ENCODE measurements at regions not wholly inside any gene's neighbourhood (a gene's known extent, or its start where the extent isn't known, plus 50 kb on each side); places are given as distances from the start of the nearest gene placed in this dataset.

DNA sequence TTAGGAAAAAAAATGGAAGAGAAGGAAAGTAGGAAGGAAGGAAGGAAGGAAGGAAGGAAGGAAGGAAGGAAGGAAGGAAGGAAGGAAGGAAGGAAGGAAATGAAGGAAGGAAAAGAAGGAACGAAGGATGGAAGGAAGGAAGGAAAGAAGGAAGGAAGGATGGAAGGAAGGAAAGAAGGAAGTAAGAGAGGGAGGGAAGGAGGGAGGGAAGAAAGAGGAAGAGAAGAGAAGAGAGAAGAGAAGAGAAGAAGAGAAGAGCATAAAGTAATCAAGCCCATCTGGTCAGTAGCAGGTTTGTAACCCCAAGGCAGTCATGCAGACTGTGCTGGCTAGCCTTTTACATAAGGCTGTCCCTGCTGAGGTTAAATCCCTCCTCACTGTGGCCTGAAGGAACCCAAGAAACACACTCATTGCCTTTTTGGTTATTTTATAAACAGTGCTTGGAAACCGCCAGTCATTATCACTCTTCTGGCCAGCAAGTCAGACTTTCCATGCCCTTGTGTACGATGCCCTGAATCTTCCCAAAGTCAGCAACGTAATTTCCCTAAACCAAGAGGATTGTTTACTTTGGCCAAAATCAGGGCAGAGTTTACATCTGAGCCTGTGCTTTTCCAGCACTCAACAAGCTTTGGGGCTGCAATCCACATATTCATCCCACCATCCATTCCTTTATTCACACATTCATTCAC is 409.6 kb upstream of the MAF start:
- no peak for TF ChIP-seq EZH2 (IDR thresholded peaks at IDR 0.05)
- TF ChIP-seq POLR2AphosphoS5 (IDR thresholded peaks at IDR 0.05; ENCODE audit: borderline replicate concordance, low read depth, low read length): no peak
- TF ChIP-seq FOXP2 (optimal IDR thresholded peaks at IDR 0.05; ENCODE audit: control extremely low read depth, extremely low read length, insufficient read depth): no peak
